Mucosa of stomach (tissue), 1 donor: ENCODE measurements at regions not wholly inside any gene's neighbourhood (a gene's known extent, or its start where the extent isn't known, plus 50 kb on each side); places are given as distances from the start of the nearest gene placed in this dataset.

Experiments used
- H3K27me3 ChIP-seq: one replicate; pipeline ENCODE4 v1.7.0; 2013; ENCODE audit warnings: mild to moderate bottlenecking, low read length; ENCODE audit not compliant: control insufficient read depth, insufficient read depth
- H3K36me3 ChIP-seq: one replicate; pipeline ENCODE4 v1.7.0; 2013; ENCODE audit warnings: low read length; ENCODE audit not compliant: control insufficient read depth, insufficient read depth
- H3K4me1 ChIP-seq: one replicate; pipeline ENCODE4 v1.7.0; 2013; ENCODE audit warnings: mild to moderate bottlenecking, low read length; ENCODE audit not compliant: control insufficient read depth, insufficient read depth
- H3K4me3 ChIP-seq: one replicate; pipeline ENCODE4 v1.7.0; 2013; ENCODE audit warnings: low read length
- H3K9ac ChIP-seq: one replicate; pipeline ENCODE4 v1.7.0; 2013; ENCODE audit warnings: mild to moderate bottlenecking, low read length, moderate library complexity
- H3K9me3 ChIP-seq: one replicate; pipeline ENCODE4 v1.7.0; 2013; ENCODE audit warnings: mild to moderate bottlenecking, low read length, moderate library complexity; ENCODE audit not compliant: control insufficient read depth
- donor health status: Pancreatic carcinoma.

DNA sequence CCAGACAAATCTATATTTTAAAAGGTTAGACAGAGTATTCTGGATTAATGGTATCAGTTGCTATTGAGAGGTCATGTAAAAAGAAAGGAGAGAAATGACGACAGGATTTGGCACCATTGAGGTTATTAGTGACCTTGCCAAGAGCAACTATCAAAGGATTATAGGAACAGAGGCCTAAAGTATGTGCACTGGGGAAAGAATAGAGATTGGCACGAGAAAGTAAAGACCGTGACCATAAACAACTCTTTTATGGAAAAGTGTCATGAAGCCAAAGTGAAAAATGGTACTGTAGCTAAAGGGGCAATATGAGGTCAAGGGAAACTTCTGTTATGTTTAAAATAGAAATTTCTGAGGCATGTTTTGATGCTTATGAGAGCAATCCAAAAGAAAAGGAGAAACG, 115.2 kb upstream of the KIF2B start:
- no peak overlapping the region for H3K4me3 ChIP-seq
- no peaks in the 10 kb centered on the region for H3K27me3 ChIP-seq
- no peaks in the 10 kb centered on the region for H3K9me3 ChIP-seq
- H3K9ac ChIP-seq: no peak overlapping the region
- H3K4me1 ChIP-seq: no peaks in the 10 kb centered on the region
- H3K36me3 ChIP-seq: no peaks in the 10 kb centered on the region

- Histone ChIP-seq H3K4me1 (no peaks in the 10 kb centered on the region), H3K9ac (no peak overlapping the region), H3K9me3 (no peaks in the 10 kb centered on the region), H3K36me3 (no peaks in the 10 kb centered on the region), H3K4me3 (no peak overlapping the region), H3K27me3 (no peaks in the 10 kb centered on the region)
Observed at GRCh38 chr17:53696286-53696685, 126.4 kb upstream of the KIF2B start.

DNA sequence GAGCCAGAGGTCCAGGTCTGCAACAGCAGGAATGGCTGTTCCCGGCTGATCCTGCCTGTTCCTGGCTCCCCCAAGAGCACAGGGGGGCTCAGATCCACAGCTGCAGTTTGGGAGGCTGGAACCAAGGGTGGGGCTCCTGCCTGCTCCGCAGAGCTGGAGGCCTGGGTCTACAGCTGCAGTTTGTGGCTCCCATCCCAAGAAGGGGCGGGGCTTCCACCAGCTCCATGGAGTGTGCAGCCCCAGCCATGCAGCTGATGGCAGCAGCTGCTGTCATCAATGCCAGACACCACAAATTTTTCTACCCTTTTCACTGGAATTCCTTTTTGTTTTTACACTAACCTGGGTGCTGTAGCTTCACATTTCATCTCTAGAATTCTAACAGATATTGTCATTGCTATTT, 135.4 kb upstream of the KIF2B start:
- H3K9me3 ChIP-seq: no peaks in the 10 kb centered on the region
- no peak overlapping the region for H3K4me3 ChIP-seq
- H3K4me1 ChIP-seq: no peaks in the 10 kb centered on the region
- H3K9ac ChIP-seq: no peak overlapping the region
- no peaks in the 10 kb centered on the region for H3K36me3 ChIP-seq
- H3K27me3 ChIP-seq: no peaks in the 10 kb centered on the region

DNA sequence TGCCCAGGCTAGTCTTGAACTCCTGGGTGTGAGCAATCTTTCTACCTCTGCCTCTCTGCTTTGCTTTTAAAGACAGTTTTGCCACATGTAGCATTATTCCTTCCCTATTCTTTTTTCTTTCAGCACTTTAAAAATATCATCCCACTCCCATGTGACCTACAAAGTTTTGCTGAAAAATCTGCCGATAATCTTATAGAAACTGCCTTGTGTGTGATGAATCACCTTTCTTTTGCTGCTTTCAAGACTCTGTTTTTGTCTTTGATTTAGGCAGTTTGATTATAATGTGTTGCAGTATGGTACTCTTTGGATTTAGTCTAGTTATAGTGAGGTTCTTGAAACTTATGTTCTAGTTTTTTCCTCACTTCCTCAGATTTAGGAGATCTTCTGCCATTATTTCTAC, 142.0 kb upstream of the KIF2B start:
- H3K4me3 ChIP-seq: no peak overlapping the region
- no peaks in the 10 kb centered on the region for H3K36me3 ChIP-seq
- no peaks in the 10 kb centered on the region for H3K9me3 ChIP-seq
- H3K4me1 ChIP-seq: no peaks in the 10 kb centered on the region
- no peak overlapping the region for H3K9ac ChIP-seq
- H3K27me3 ChIP-seq: no peaks in the 10 kb centered on the region

DNA sequence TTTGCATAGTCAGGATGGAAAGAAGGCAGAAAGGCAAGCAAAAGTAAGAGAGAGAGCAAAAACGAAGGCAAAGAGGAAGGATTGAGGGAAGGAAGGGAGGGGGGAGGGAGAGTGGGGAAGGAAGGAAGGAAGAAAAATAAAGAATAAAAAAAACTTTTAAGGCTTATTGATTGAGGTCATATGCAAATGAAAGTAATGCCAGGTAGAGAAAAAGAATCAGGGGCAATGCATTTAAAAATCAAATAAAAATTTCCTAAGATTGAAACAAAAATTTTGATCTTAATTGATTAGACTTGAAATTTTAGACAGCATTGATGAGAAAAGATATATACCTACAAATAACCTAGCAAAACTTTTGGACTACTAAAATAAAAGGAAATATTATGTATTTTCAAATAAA, 153.9 kb upstream of the KIF2B start:
- Histone ChIP-seq H3K9ac (no peak overlapping the region), H3K36me3 (no peaks in the 10 kb centered on the region), H3K27me3 (no peaks in the 10 kb centered on the region), H3K9me3 (no peaks in the 10 kb centered on the region), H3K4me3 (no peak overlapping the region), H3K4me1 (no peaks in the 10 kb centered on the region)

- no peaks in the 10 kb centered on the region for H3K36me3 ChIP-seq
- no peak overlapping the region for H3K4me3 ChIP-seq
- no peaks in the 10 kb centered on the region for H3K27me3 ChIP-seq
- no peak overlapping the region for H3K9ac ChIP-seq
- H3K4me1 ChIP-seq: no peaks in the 10 kb centered on the region
- no peaks in the 10 kb centered on the region for H3K9me3 ChIP-seq
Observed at GRCh38 chr17:53662608-53663007, 160.1 kb upstream of the KIF2B start.

DNA sequence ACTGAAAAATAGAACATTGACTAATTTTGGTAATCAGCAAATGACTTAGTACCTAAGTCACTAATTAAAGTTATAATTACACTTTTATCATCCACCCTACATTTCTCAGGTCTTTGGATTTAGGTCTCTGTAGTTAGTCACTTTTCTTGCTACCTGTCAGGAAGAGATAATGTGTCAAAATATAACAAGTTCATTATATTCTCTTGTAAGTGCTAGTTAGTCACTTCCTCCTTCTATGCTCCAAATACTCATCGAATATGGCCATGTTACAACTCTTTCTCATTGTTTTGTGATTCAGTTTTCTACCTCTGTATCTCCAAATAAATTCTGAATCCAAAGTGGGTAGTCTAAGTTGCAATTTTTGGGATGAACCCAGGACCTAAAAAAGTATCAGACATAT, 163.5 kb upstream of the KIF2B start:
- no peaks in the 10 kb centered on the region for H3K36me3 ChIP-seq
- H3K4me1 ChIP-seq: no peaks in the 10 kb centered on the region
- H3K27me3 ChIP-seq: no peaks in the 10 kb centered on the region
- H3K9me3 ChIP-seq: no peaks in the 10 kb centered on the region
- no peak overlapping the region for H3K4me3 ChIP-seq
- no peak overlapping the region for H3K9ac ChIP-seq

GRCh38 chr17:53655591-53655990, 167.1 kb upstream of the KIF2B start:
- no peaks in the 10 kb centered on the region for H3K9me3 ChIP-seq
- H3K36me3 ChIP-seq: no peaks in the 10 kb centered on the region
- no peak overlapping the region for H3K4me3 ChIP-seq
- H3K9ac ChIP-seq: no peak overlapping the region
- H3K4me1 ChIP-seq: no peaks in the 10 kb centered on the region
- H3K27me3 ChIP-seq: no peaks in the 10 kb centered on the region

DNA sequence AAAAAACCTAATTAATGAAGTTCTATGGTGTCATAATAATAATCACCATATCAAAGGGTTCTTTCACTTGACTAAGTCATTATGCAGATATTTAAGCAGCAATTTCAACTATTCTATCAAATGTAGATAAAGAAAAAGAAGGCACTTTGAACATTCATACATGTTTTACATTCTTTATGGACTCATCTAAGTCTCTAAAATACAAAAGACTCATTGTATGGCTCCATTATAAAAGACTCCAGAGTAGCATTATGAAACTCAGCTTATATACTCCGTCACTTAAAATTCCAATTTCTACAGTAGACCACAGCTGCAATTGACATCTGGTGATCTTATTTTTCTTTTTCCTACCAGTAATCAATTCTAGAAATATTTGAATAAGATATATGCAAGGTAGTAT, 173.5 kb upstream of the KIF2B start:
- H3K4me3 ChIP-seq: no peak overlapping the region
- no peaks in the 10 kb centered on the region for H3K4me1 ChIP-seq
- H3K36me3 ChIP-seq: no peaks in the 10 kb centered on the region
- no peaks in the 10 kb centered on the region for H3K27me3 ChIP-seq
- no peak overlapping the region for H3K9ac ChIP-seq
- H3K9me3 ChIP-seq: no peaks in the 10 kb centered on the region

DNA sequence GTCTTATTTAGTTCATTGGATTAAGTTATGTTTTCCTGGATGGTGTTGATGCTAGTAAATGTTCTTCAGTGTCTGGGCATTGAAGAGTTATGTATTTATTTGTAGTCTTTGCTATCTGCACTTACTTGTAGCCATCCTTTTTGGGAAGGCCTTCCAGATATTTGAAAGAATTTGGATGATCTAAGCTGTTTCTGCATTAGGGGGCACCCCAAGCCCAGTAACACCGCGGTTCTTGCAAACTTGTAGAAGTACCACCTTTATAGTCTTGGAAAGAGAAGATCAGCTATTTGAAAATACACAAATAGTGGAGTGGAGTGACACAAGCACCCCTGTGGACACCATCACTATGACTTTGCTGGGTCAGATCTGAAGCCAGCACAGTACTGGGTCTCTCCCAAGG, 175.9 kb upstream of the KIF2B start:
- no peak overlapping the region for H3K9ac ChIP-seq
- no peaks in the 10 kb centered on the region for H3K9me3 ChIP-seq
- H3K36me3 ChIP-seq: no peaks in the 10 kb centered on the region
- H3K27me3 ChIP-seq: no peaks in the 10 kb centered on the region
- H3K4me1 ChIP-seq: no peaks in the 10 kb centered on the region
- H3K4me3 ChIP-seq: no peak overlapping the region

- Histone ChIP-seq H3K27me3 (no peaks in the 10 kb centered on the region), H3K9ac (no peak overlapping the region), H3K9me3 (no peaks in the 10 kb centered on the region), H3K4me3 (no peak overlapping the region), H3K36me3 (no peaks in the 10 kb centered on the region), H3K4me1 (no peaks in the 10 kb centered on the region)
Observed at GRCh38 chr17:53640808-53641207, 181.9 kb upstream of the KIF2B start.

- Histone ChIP-seq H3K9ac (no peak overlapping the region), H3K27me3 (no peaks in the 10 kb centered on the region), H3K4me1 (no peaks in the 10 kb centered on the region), H3K9me3 (no peaks in the 10 kb centered on the region), H3K36me3 (no peaks in the 10 kb centered on the region), H3K4me3 (no peak overlapping the region)
Observed at GRCh38 chr17:53635444-53635843, 187.3 kb upstream of the KIF2B start.

DNA sequence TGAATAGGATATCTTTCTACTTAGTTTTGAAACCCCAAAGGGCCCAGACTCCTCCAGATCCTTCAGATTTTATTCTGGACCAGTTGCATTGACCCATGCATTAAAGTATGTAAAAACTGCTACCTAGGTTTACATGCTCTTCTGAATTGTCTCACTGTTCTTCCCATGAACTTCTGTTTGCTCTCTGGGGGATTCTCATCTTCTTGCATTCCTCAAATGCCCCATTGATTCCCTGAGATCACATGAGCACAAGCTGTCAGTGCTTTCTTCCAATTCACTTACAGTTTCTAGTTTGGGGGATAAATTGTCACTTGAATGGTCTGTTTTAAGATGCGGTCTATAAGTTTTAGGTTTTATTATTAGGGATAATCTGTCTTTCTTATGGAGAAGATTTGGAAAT, 188.9 kb upstream of the KIF2B start:
- no peaks in the 10 kb centered on the region for H3K27me3 ChIP-seq
- H3K36me3 ChIP-seq: no peaks in the 10 kb centered on the region
- H3K4me3 ChIP-seq: no peak overlapping the region
- H3K4me1 ChIP-seq: no peaks in the 10 kb centered on the region
- no peak overlapping the region for H3K9ac ChIP-seq
- H3K9me3 ChIP-seq: no peaks in the 10 kb centered on the region
